SK-MEL-5 (cell line): ENCODE measurements at regions not wholly inside any gene's neighbourhood (a gene's known extent, or its start where the extent isn't known, plus 50 kb on each side); places are given as distances from the start of the nearest gene placed in this dataset.

Experiments used
- DNase-seq: peaks from one replicate; pipeline ENCODE4 v3.0.0-alpha.2; 2016; ENCODE audit warnings: low read depth, low spot score
- in situ Hi-C: cut with HindIII; loops from 2 replicates; pipeline ENCODE4 v1.10.0; 2016; ENCODE audit warnings: low sequenced_read_pairs, high pct_unique_total_duplicates, low pct_unique_long_range_greater_than_20kb

- in situ Hi-C loops, result no loop called here
- no peak for DNase-seq
Observed at GRCh38 chr5:124451721-124452383, 294.6 kb downstream of the ZNF608 start.

GRCh38 chr5:124446120-124446519 lies 300.3 kb downstream of the ZNF608 start:
- in situ Hi-C loops, result no loop called here

GRCh38 chr5:124445070-124445619 lies 301.3 kb downstream of the ZNF608 start:
- in situ Hi-C loops, result no loop called here
- DNase-seq, result no peak

More at GRCh38 chr5:124446120-124446519, 300.3 kb downstream of the ZNF608 start:
- no peak for DNase-seq

GRCh38 chr5:124444147-124444775 lies 302.2 kb downstream of the ZNF608 start:
- no peak for DNase-seq
- in situ Hi-C loops, result no loop called here

GRCh38 chr5:124440471-124440870 lies 306.0 kb downstream of the ZNF608 start:
- in situ Hi-C loops, result no loop called here

GRCh38 chr5:124439609-124440008 lies 306.8 kb downstream of the ZNF608 start:
- in situ Hi-C loops, result no loop called here
- DNase-seq, result no peak

More at GRCh38 chr5:124440471-124440870, 306.0 kb downstream of the ZNF608 start:
- DNase-seq, result no peak

- no peak for DNase-seq
Observed at GRCh38 chr5:124438903-124439281, 307.5 kb downstream of the ZNF608 start.

GRCh38 chr5:124438026-124438902 lies 308.2 kb downstream of the ZNF608 start:
- DNase-seq, result no peak
- in situ Hi-C loops, result no loop called here

More at GRCh38 chr5:124438903-124439281, 307.5 kb downstream of the ZNF608 start:
- in situ Hi-C loops, result no loop called here

- in situ Hi-C loops, result no loop called here
- DNase-seq, result no peak
Observed at GRCh38 chr5:124436294-124436693, 310.1 kb downstream of the ZNF608 start.

- in situ Hi-C loops, result no loop called here
- DNase-seq, result no peak
Observed at GRCh38 chr5:124433170-124433569, 313.3 kb downstream of the ZNF608 start.

- no peak for DNase-seq
- in situ Hi-C loops, result no loop called here
Observed at GRCh38 chr5:124421584-124421983, 324.9 kb downstream of the ZNF608 start.

- in situ Hi-C loops, result no loop called here
- no peak for DNase-seq
Observed at GRCh38 chr5:124420952-124421351, 325.5 kb downstream of the ZNF608 start.

- no peak for DNase-seq
- in situ Hi-C loops, result no loop called here
Observed at GRCh38 chr5:124419531-124419930, 326.9 kb downstream of the ZNF608 start.

GRCh38 chr5:124418390-124418789 lies 328.0 kb downstream of the ZNF608 start:
- in situ Hi-C loops, result no loop called here
- DNase-seq, result no peak

- no peak for DNase-seq
- in situ Hi-C loops, result no loop called here
Observed at GRCh38 chr5:124417196-124417595, 329.2 kb downstream of the ZNF608 start.

- in situ Hi-C loops, result no loop called here
- no peak for DNase-seq
Observed at GRCh38 chr5:124416627-124417026, 329.8 kb downstream of the ZNF608 start.

- in situ Hi-C loops, result no loop called here
- no peak for DNase-seq
Observed at GRCh38 chr5:124414973-124415372, 331.5 kb downstream of the ZNF608 start.
